Muscle layer of duodenum (tissue), 2 donors: ENCODE measurements at regions not wholly inside any gene's neighbourhood (a gene's known extent, or its start where the extent isn't known, plus 50 kb on each side); places are given as distances from the start of the nearest gene placed in this dataset.
A peak's percentile ranks its signal among the peaks of the same experiment; 100 is the strongest.

Experiments
- H3K27ac ChIP-seq: one replicate; pipeline ENCODE4 v1.7.0; 2013; ENCODE audit warnings: mild to moderate bottlenecking, low read length
- H3K27me3 ChIP-seq: one replicate; pipeline ENCODE4 v1.7.0; 2013; ENCODE audit warnings: low read depth, mild to moderate bottlenecking, control low read depth, low read length
- H3K36me3 ChIP-seq, 2 donors: one replicate each; pipeline ENCODE4 v1.7.0; 2013; ENCODE audit warnings: low read length in 2 of 2, control low read depth in 1 of 2, mild to moderate bottlenecking in 1 of 2; ENCODE audit not compliant: insufficient read depth in 2 of 2, control insufficient read depth in 1 of 2
- H3K4me1 ChIP-seq, 2 donors: one replicate each; pipeline ENCODE4 v1.7.0; 2013; ENCODE audit warnings: low read length in 2 of 2, mild to moderate bottlenecking in 2 of 2, control low read depth in 1 of 2, moderate library complexity in 1 of 2; ENCODE audit not compliant: insufficient read depth in 2 of 2, control insufficient read depth in 1 of 2
- H3K4me3 ChIP-seq, 2 donors: one replicate each; pipeline ENCODE4 v1.7.0; 2013; ENCODE audit warnings: low read length in 2 of 2, low read depth in 1 of 2, mild to moderate bottlenecking in 1 of 2
- H3K9me3 ChIP-seq, 2 donors: one replicate each; pipeline ENCODE4 v1.7.0; 2013; ENCODE audit warnings: low read length in 2 of 2, control low read depth in 1 of 2, mild to moderate bottlenecking in 1 of 2; ENCODE audit not compliant: control insufficient read depth in 1 of 2
- donor health status: healthy.

- no peaks in the 10 kb centered on the region for H3K27me3 ChIP-seq
- H3K4me1 ChIP-seq = no peaks in the 10 kb centered on the region
- H3K36me3 ChIP-seq = no peaks in the 10 kb centered on the region
- H3K27ac ChIP-seq = no peak overlapping the region
- no peaks in the 10 kb centered on the region for H3K9me3 ChIP-seq
- no peak overlapping the region for H3K4me3 ChIP-seq
These were observed 57.1 kb downstream of the HLA-A start for GRCh38 chr6:29999416-29999815.

GRCh38 chr6:30000156-30000791 is 57.9 kb downstream of the HLA-A start:
- H3K4me3 ChIP-seq = no peak overlapping the region
- no peaks in the 10 kb centered on the region for H3K9me3 ChIP-seq
- no peaks in the 10 kb centered on the region for H3K36me3 ChIP-seq
- H3K4me1 ChIP-seq = no peaks in the 10 kb centered on the region
- H3K27me3 ChIP-seq = no peaks in the 10 kb centered on the region
- no peak overlapping the region for H3K27ac ChIP-seq

- H3K4me1 ChIP-seq = peaks cover 0 to 10% of the 10 kb centered on the region in 2 donors
- H3K27ac ChIP-seq = no peak overlapping the region
- H3K4me3 ChIP-seq = no peak overlapping the region
- H3K36me3 ChIP-seq = no peaks in the 10 kb centered on the region
- H3K27me3 ChIP-seq = peaks cover 6% of the 10 kb centered on the region
- H3K9me3 ChIP-seq = no peaks in the 10 kb centered on the region
These were observed 58.2 kb upstream of the POLR1H start for GRCh38 chr6:30002871-30003270.

GRCh38 chr6:30005482-30005881 is 55.6 kb upstream of the POLR1H start:
- peak overlapping the region in 1 of 2 donors; percentile 56 for H3K4me3 ChIP-seq
- H3K36me3 ChIP-seq = peaks cover 0 to 3% of the 10 kb centered on the region in 2 donors
- H3K4me1 ChIP-seq = peaks cover 0 to 10% of the 10 kb centered on the region in 2 donors
- H3K9me3 ChIP-seq = no peaks in the 10 kb centered on the region
- H3K27me3 ChIP-seq = peaks cover 6% of the 10 kb centered on the region
- no peak overlapping the region for H3K27ac ChIP-seq

GRCh38 chr6:30006170-30007131 is 54.6 kb upstream of the POLR1H start:
- Histone ChIP-seq H3K9me3 (no peaks in the 10 kb centered on the region), H3K36me3 (peaks cover 0 to 4% of the 10 kb centered on the region in 2 donors), H3K4me3 (peak overlapping the region; percentile 56 to 76), H3K4me1 (peaks cover 0 to 10% of the 10 kb centered on the region in 2 donors), H3K27ac (no peak overlapping the region), H3K27me3 (peaks cover 6% of the 10 kb centered on the region)

- Histone ChIP-seq H3K4me1 (peaks cover 0 to 10% of the 10 kb centered on the region in 2 donors), H3K27ac (no peak overlapping the region), H3K36me3 (peaks cover 0 to 4% of the 10 kb centered on the region in 2 donors), H3K9me3 (no peaks in the 10 kb centered on the region), H3K27me3 (peaks cover 6% of the 10 kb centered on the region), H3K4me3 (peak overlapping the region; percentile 56 to 76)
These were observed 53.8 kb upstream of the POLR1H start for GRCh38 chr6:30007132-30007764.

GRCh38 chr6:30009113-30009512 is 52.0 kb upstream of the POLR1H start:
- Histone ChIP-seq H3K4me1 (peaks cover 0 to 10% of the 10 kb centered on the region in 2 donors), H3K36me3 (peaks cover 0 to 4% of the 10 kb centered on the region in 2 donors), H3K27ac (no peak overlapping the region), H3K9me3 (no peaks in the 10 kb centered on the region), H3K27me3 (peaks cover 6% of the 10 kb centered on the region), H3K4me3 (no peak overlapping the region)
